Thymus (tissue), 11 donors: ENCODE measurements at regions not wholly inside any gene's neighbourhood (a gene's known extent, or its start where the extent isn't known, plus 50 kb on each side); places are given as distances from the start of the nearest gene placed in this dataset.
A peak's percentile ranks its signal among the peaks of the same experiment; 100 is the strongest.

Source experiments
- DNase-seq, 9 donors: peaks; one replicate each; pipeline ENCODE4 v3.0.0-alpha.2; 2013; ENCODE audit warnings: low spot score in 9 of 9, low read depth in 6 of 9, missing footprints in 1 of 9
- H3K27ac ChIP-seq, 2 donors: one replicate each; pipeline ENCODE4 v1.5.1; 2013; ENCODE audit warnings: control low read depth in 1 of 2, low read depth in 1 of 2, low read length in 1 of 2, mild to moderate bottlenecking in 1 of 2, moderate library complexity in 1 of 2
- H3K27me3 ChIP-seq, 2 donors: one replicate each; pipeline ENCODE4 v1.5.1; 2013; ENCODE audit warnings: low read length in 1 of 2; ENCODE audit not compliant: control insufficient read depth in 2 of 2, insufficient read depth in 1 of 2
- H3K36me3 ChIP-seq, 2 donors: one replicate each; pipeline ENCODE4 v1.5.1; 2013; ENCODE audit warnings: low read length in 1 of 2, mild to moderate bottlenecking in 1 of 2, moderate library complexity in 1 of 2; ENCODE audit not compliant: control insufficient read depth in 2 of 2, insufficient read depth in 2 of 2
- H3K4me1 ChIP-seq, 2 donors: one replicate each; pipeline ENCODE4 v1.5.1; 2013; ENCODE audit warnings: low read length in 2 of 2; ENCODE audit not compliant: control insufficient read depth in 2 of 2, insufficient read depth in 2 of 2
- H3K4me3 ChIP-seq, 2 donors: one replicate each; pipeline ENCODE4 v1.5.1; 2013; ENCODE audit warnings: low read length in 2 of 2, control low read depth in 1 of 2, mild to moderate bottlenecking in 1 of 2
- H3K9me3 ChIP-seq, 2 donors: one replicate each; pipeline ENCODE4 v1.5.1; 2013; ENCODE audit warnings: low read length in 1 of 2, mild to moderate bottlenecking in 1 of 2; ENCODE audit not compliant: control insufficient read depth in 2 of 2, insufficient read depth in 1 of 2
- WGBS: extraction: QIAGEN DNeasy Blood & Tissue Kit; methylation state at CpG from one replicate; pipeline ENCODE4 v1.1.7; 2013; 5-methylcytosine and 5-hydroxymethylcytosine counted together
- donor health status: healthy.

GRCh38 chr7:50164559-50165170 lies 71.6 kb upstream of the ZPBP start:
- 22% methylated on average over 6 of the region's 6 CpGs for WGBS
- Histone ChIP-seq H3K27ac (peak overlapping the region; percentile 26 to 42), H3K9me3 (no peaks in the 10 kb centered on the region), H3K4me3 (no peak overlapping the region), H3K36me3 (no peaks in the 10 kb centered on the region), H3K27me3 (no peaks in the 10 kb centered on the region), H3K4me1 (peaks cover 25 to 42% of the 10 kb centered on the region in 2 donors)
- no peak for DNase-seq

- no peaks in the 10 kb centered on the region for H3K27me3 ChIP-seq
- peaks cover 24 to 38% of the 10 kb centered on the region in 2 donors for H3K4me1 ChIP-seq
- H3K36me3 ChIP-seq: no peaks in the 10 kb centered on the region
- no peak overlapping the region for H3K4me3 ChIP-seq
- WGBS: 94% methylated on average over 4 of the region's 4 CpGs
- DNase-seq: no peak
- H3K9me3 ChIP-seq: no peaks in the 10 kb centered on the region
- no peak overlapping the region for H3K27ac ChIP-seq
Observed at GRCh38 chr7:50160206-50160605, 67.2 kb upstream of the ZPBP start.

- H3K9me3 ChIP-seq: no peaks in the 10 kb centered on the region
- no peaks in the 10 kb centered on the region for H3K27me3 ChIP-seq
- H3K27ac ChIP-seq: no peak overlapping the region
- H3K36me3 ChIP-seq: no peaks in the 10 kb centered on the region
- DNase-seq: no peak
- WGBS: 98% methylated on average over 25 of the region's 25 CpGs
- peaks cover 16 to 28% of the 10 kb centered on the region in 2 donors for H3K4me1 ChIP-seq
- H3K4me3 ChIP-seq: no peak overlapping the region
Observed at GRCh38 chr7:50159154-50159553, 66.1 kb upstream of the ZPBP start.

- 23% methylated on average over 5 of the region's 5 CpGs for WGBS
- H3K27me3 ChIP-seq: no peaks in the 10 kb centered on the region
Observed at GRCh38 chr7:50156706-50157105, 63.7 kb upstream of the ZPBP start.

GRCh38 chr7:50156163-50156562 lies 63.1 kb upstream of the ZPBP start:
- Histone ChIP-seq H3K4me1 (peaks cover 22 to 42% of the 10 kb centered on the region in 2 donors), H3K36me3 (no peaks in the 10 kb centered on the region), H3K4me3 (no peak overlapping the region), H3K27me3 (no peaks in the 10 kb centered on the region), H3K9me3 (no peaks in the 10 kb centered on the region), H3K27ac (peak overlapping the region in 1 of 2 donors; percentile 39)
- peak in 1 of 9 donors; percentile 32 for DNase-seq
- WGBS: 47% methylated on average over 4 of the region's 4 CpGs

More at GRCh38 chr7:50156706-50157105, 63.7 kb upstream of the ZPBP start:
- Histone ChIP-seq H3K4me3 (no peak overlapping the region), H3K9me3 (no peaks in the 10 kb centered on the region), H3K4me1 (peaks cover 22 to 42% of the 10 kb centered on the region in 2 donors), H3K36me3 (no peaks in the 10 kb centered on the region), H3K27ac (peak overlapping the region in 1 of 2 donors; percentile 63)
- peak in 1 of 9 donors; percentile 44 for DNase-seq

- H3K27ac ChIP-seq: peak overlapping the region; percentile 39 to 53
Observed at GRCh38 chr7:50155755-50156154, 62.7 kb upstream of the ZPBP start.

GRCh38 chr7:50153995-50154394 lies 60.9 kb upstream of the ZPBP start:
- WGBS: 89% methylated on average over 6 of the region's 6 CpGs
- DNase-seq: no peak
- Histone ChIP-seq H3K9me3 (no peaks in the 10 kb centered on the region), H3K4me1 (peaks cover 36 to 53% of the 10 kb centered on the region in 2 donors), H3K27me3 (no peaks in the 10 kb centered on the region), H3K4me3 (no peak overlapping the region), H3K27ac (no peak overlapping the region), H3K36me3 (no peaks in the 10 kb centered on the region)

More at GRCh38 chr7:50155755-50156154, 62.7 kb upstream of the ZPBP start:
- Histone ChIP-seq H3K9me3 (no peaks in the 10 kb centered on the region), H3K4me3 (no peak overlapping the region), H3K4me1 (peaks cover 22 to 41% of the 10 kb centered on the region in 2 donors), H3K27me3 (no peaks in the 10 kb centered on the region), H3K36me3 (no peaks in the 10 kb centered on the region)
- 78% methylated on average over 6 of the region's 6 CpGs for WGBS
- DNase-seq: no peak

- DNase-seq: no peak
- no peaks in the 10 kb centered on the region for H3K36me3 ChIP-seq
- H3K27ac ChIP-seq: no peak overlapping the region
- no peaks in the 10 kb centered on the region for H3K27me3 ChIP-seq
- no peaks in the 10 kb centered on the region for H3K9me3 ChIP-seq
- peaks cover 42 to 62% of the 10 kb centered on the region in 2 donors for H3K4me1 ChIP-seq
- H3K4me3 ChIP-seq: no peak overlapping the region
Observed at GRCh38 chr7:50153148-50153547, 60.1 kb upstream of the ZPBP start.

GRCh38 chr7:50152486-50152885 lies 59.4 kb upstream of the ZPBP start:
- WGBS: 97% methylated on average over 8 of the region's 8 CpGs
- no peaks in the 10 kb centered on the region for H3K27me3 ChIP-seq

More at GRCh38 chr7:50152486-50152885, 59.4 kb upstream of the ZPBP start:
- Histone ChIP-seq H3K4me1 (peaks cover 46 to 67% of the 10 kb centered on the region in 2 donors), H3K27ac (no peak overlapping the region), H3K9me3 (no peaks in the 10 kb centered on the region), H3K36me3 (no peaks in the 10 kb centered on the region), H3K4me3 (no peak overlapping the region)
- DNase-seq: no peak
